C1 segment of cervical spinal cord (tissue), 14 donors: ENCODE measurements at regions not wholly inside any gene's neighbourhood (a gene's known extent, or its start where the extent isn't known, plus 50 kb on each side); places are given as distances from the start of the nearest gene placed in this dataset.

Experiments used
- DNase-seq, 14 donors: peaks; one replicate each; lab custom pipeline; 2025; lab: John Stamatoyannopoulos, UW

DNA sequence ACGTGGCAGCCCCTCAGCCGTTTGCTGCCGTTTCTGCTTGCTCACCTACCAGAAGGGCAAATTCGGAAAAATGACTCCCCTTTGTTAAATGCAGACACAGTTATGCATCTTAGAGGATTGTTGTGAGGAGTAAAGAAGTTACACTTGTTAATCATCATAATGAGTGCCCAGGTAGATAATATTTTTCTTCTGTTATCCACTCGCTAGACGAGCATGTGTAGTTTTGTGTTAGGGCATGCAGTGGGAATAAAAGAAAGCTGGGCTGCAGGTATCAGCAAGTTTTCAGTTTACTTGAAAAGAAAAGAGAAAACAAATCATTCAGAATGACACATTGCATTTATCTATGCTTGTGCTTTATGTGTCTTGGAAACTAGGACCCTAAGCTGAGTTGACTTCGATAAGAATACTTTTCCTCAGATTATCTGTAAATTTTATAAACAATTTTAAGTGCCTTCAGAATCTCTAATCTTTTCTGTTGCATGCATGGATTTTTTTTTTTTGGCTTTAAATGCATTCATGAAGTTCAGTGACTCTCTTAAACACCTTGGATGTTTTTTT is 365.3 kb downstream of the QKI start:
- no peak for DNase-seq

DNA sequence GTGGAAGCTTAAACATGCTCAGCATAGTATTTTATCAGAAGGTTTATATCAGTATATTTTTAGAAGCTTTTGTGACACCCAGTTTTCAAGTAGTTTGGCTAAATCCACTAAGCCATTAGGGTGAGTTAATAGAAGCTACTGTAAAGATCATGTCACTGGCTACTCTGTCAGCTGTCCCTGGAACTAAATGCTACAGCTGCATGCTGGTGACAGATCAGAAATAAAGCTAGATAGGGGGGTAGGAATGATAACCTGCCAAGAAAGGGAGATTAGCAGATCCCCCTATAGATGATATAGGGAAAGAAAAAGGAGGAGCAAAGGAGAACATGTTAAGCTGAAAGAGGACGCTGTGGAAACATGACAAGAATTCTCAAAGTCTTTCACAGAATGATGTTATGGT is 363.2 kb downstream of the QKI start:
- no peak for DNase-seq

DNA sequence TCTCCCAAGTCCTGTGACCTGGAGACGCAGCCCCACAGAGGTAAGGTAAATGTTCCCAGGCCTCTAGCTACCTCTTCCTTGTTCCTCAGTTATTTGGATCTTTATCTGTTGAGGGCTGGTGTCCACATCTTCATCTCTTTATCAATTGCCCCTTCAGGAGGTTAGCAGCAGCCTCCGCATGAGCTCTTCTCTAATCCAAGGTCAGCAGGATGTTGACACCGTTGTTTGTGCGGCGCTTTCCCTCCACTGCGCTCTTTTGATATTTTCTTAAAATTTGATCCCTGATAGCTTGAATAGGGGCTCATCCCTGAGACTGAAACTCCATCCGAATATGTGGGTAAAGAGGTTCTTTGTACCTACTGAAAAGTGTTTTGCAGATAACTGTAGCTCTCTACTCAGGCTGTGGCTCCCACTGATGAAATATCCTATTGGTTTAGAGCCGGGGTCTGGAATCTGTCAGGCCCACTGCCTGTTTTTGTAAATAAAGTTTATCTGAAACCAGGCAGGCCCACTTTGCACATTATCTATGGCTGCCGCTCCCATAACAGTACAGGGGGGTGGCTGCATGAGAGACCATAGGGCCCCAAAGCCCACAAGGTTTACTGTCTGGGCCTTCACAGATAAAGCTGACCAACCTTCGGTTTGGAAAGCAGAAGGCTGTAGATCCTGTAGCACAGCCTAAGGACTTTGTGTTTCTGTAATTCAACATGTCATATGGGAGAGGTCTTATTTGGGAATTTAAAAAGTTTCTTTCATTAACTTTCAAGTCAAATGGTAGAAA is 362.6 kb downstream of the QKI start:
- DNase-seq: no peak

DNA sequence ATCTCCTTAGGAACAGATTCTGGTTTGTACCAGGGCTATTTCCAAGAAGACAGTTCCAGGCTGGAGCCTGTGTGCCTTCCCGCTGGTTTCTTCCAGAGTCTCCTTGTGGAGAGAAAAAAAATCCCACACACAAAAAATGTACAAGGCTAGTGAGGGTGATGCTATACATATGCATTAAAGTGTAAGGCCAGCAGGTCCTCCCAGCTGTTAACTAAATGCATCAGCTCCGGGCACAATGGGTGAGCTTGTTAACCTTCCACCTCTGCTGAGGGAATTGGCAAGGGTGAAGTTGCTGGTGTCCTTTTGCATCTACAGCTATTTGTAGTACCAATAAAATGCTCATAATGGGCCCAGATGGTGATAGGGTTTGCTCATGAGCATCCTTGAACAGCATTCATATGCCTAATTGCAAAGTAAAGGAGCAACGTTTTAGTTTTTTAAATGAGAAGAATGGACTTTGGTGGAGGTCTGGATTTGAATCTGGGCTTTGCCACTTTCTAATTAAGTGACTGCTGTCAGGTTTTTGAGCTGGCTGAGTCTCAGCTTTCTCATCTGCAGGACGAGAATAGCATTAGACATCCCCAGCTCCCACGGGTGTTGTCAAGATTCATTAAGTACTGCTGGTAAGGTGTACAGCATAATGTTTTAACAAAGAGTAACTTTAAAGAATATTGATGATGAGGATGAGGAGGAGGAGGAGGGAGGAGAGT is 361.8 kb downstream of the QKI start:
- no peak for DNase-seq

DNA sequence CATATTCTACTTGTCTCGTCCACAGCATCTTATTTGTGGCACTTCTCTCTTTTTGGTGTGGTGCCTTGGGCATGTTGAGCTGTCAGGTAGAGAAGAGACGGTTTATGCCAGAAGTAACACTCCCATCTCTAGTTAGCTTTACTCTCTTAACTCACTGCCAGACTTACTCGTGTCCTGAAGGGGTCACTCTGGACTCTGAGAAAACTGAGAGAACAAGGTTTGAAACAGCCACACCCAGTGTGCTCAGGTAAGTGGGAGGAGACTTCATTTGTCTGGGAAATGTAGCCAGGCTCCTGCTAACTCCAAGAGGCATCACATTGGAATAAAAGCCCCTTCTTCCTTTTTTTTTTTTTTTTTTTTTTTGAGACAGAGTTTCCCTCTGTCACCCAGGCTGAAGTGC is 360.8 kb downstream of the QKI start:
- no peak for DNase-seq

DNA sequence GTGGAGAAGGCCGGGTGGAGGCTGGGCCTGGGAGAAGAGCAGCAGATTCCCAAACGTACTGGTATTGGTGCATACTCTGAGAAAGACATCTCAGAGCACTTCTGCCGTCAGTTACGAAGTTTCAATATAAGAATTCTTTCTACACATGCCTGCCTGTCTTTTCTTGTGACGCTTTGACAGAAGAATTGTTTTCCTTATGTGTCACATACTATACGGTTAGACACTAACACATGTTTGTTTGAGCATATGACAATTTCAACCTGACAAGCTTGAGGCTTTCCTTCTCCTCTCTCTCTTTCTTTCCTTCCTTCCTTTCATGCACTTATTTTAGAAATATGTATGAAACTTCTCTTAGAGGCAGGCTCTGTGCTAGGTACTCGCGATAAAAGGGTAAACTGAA is 360.0 kb downstream of the QKI start:
- DNase-seq: no peak

DNA sequence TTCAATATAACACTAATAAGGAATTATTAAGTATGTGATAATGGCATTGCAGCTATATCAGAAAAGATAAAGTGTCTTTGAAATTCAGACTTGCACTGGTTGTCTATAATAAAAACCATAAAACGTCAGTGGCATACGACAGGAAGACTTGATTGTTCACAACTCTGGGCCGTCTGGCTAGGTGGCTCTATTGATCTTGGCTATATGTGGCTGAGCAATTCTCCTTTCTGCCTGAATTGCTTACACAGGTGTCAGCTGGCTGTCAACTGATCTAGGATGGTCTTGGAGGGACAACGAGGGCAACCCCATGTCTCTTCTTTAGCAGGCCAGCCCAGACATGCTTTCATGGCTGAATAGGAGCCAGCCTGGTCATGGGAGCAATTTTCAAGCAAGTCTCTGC is 359.1 kb downstream of the QKI start:
- no peak for DNase-seq

DNA sequence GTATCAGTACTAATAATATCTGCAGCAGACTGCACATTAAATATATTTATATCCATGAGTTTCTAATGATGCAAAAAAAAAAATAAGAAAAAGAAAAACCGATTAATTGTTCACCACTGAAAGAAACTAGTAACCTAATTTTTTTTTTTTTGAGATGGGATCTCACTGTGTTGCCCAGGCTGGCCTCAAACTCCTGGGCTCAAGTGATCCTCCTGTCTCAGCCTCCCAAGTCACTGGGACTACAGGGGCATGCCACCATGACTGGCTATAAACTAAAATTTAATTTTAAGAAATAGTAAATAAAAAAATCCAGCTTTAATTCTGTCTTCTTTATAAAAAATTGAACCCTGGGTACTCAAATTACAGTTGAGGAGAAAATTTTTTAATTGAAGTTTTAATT is 358.2 kb downstream of the QKI start:
- DNase-seq: no peak

DNA sequence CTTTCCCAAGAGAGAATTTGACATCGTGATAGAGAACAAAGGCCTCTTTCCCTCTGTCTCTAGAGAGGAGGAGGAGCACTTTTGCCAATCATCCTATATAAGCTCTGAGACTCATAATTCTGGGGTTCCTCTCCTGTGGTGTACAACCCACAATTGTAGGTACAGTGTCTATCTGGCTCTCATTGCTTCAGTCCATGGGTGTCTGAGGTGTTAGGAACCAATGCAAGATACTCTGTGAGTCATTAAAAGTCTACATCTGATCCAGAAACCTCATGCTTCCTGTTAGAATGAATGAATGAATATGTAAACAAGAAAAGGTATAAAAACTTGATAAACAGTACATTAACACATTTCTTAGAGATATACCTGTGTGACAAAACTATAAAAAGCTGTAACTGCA is 356.7 kb downstream of the QKI start:
- DNase-seq: no peak

DNA sequence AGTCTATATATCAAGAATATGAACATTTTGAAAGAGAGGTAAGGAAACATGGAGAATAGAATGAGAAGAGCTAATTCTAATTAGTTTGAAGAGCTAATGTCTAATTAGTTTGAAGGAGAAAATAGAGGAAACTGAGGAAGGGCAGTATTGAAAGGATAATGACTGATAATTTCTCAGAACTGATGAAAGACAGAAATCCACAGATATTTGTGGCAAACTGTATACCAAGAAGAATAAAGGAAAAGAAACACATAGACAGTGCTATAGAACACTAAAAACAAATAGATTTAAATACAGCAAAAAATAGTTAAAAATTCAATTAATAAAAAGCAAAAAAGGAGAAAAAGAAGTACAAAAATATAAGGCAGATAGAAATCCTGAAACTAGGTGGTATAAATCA is 354.4 kb downstream of the QKI start:
- no peak for DNase-seq

DNA sequence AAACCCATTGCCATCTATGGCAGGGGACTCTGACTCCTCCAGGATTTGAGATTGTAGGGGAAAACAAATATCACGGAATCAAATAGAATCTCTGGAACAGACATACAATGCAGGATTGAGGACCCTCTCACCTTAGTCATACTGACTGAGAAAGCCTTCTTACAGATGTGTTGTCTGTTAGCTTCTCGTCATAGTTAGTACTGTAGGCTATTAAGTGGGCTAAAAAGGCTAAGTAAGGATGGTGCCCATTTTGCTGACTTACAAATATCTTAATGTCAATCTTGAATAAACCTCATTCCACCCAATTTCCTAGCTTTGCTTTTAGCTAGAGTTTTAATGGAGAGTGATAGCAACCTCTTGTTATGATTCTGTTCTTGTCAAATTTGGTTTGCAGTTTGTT is 352.4 kb downstream of the QKI start:
- no peak for DNase-seq

DNA sequence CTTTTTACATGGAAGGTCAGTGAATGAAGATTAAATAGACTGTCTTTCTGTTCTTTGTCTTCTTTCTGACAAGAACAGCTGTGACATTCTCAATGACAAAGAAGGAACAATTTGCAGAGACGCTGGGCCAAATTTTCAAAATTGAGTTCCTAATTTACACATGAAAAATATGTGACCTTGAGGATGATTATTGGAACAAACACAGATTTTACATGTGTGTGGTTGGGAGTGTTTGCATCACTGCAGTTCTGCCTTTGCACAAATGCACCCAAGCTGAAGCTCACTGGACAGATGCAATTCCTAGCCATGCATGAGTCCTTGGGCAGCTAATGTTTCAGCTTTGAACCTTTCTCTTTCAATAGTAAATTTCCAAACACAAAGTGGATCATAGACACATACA is 350.8 kb downstream of the QKI start:
- DNase-seq: no peak

DNA sequence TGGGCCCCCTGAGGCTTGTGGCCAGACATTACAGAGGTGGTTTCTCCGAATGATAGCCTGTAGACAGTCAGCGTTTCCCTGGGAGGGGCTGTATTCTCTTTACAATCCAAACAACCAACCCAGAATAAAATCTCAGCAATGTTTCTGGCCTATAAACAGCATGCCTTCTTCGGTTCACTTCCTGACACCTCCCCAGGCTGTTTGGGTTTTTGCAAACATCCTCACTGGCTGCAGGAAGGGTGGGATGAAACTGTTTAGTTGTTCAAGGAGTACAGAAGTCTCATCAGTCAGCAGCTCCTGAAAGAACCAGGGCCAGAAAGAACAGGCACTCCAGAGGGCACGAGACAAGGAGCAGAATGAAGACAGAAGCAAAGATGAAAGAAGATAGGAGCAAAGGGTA is 350.0 kb downstream of the QKI start:
- no peak for DNase-seq

DNA sequence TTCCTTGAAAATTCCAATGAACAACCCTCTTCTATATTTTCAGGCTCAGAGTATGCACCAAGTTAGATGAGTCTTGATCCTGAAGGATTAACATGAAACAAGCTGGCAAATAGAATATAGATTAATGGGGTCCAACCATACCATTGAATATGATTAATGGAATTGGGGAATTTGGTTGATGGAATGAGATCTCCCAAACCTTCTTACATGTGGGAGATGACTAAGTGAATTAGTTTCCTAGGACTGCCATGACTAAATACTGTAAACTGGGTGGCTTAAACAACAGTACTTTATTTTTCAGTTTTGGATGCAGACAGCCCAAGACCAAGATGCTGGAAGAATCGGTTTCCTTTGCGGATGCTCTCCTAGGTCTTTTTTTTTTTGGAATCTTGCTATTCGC is 347.0 kb downstream of the QKI start:
- no peak for DNase-seq

DNA sequence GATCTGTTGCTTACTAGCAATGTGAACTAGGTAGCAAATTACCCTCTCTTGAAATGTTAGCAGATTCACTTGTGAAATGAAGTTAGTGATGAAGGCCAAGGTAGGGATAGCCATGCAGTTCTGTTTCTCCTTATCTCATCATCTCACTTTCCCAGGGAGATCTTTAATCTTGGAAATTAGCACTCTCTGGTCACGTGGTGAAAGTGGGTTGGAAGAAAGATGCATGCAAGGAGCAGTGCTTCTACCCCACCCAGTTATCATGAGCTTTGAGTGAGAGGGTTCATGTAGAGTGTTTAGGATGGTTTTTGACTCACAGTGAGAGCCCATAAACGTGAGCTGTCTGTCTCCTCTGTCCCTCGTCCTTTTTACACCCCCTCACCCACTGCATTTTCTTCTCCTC is 346.3 kb downstream of the QKI start:
- DNase-seq: no peak

DNA sequence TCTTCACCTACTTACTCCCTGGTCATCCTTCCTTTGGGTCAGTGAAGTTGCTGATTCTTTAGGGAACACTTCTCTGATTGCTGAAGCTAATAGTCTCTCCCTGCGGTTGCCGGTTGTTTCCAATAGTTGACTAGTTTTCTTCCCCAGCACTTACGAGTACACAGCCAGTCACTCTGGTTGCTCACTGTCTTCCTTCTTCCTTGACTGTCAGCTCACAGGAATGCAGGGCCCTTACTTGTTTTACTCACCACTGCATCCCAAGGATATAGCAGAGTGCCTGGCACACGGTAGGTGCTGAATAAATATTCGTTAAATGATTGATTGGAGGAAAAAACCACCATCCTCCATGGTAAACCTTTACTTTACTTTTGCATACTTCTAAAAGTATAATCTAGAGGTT is 345.0 kb downstream of the QKI start:
- DNase-seq: no peak

DNA sequence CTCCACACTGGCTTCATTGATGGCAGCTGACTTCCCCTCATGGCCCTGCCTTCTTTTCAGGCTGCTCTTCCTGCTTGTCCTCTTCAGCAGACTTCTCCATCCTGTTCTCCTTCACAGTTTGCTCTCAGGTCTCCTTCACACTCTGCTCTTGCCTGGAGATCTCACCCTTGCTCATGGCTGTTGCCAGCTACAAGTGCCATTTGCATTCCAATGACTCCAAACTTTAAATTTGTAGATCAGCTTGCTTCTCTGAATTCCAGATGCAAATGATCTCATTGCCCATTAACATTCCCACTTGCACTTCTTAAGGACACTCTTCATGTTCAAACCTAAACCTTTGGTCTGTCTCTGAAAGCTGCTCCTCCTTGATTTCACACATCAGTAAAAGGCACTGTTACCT is 343.0 kb downstream of the QKI start:
- DNase-seq: no peak

DNA sequence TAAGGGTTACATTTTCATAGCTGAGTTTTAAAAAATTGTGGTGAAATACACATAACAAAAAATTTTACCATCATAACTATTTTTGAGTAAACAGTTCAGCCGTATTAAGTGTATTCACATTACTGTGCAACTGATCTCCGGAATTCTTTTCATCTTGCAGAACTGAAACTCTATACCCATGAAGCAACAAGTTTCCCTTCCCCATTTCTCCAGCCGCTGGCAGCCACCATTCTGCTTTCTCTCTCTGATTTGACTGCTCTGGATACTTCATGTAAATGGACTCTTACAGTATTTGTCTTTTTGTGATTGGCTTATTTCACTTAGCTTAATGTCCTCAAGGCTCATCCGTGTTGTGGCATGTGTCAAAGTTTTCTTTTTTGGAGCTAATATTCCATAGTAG is 341.6 kb downstream of the QKI start:
- peak in 1 of 14 donors; percentile 7 for DNase-seq

DNA sequence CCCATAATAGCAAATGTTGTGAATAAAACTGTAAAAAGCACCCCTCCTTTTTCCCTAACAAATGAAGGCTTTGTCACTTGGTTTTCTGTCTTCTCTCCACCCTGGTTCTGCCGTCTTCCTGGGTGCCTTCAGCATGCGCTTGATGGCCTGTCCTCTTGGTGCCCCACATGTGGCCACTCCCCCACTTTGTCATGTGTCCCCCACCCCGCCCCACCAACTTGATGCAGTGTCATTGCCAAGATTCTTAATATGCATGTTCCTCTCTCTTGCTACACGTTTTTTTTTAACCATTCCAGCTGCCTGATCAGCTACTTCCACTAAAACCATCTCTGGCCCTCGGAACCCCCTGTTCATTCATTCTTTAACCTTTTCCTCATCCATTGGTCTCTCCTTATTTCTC is 340.3 kb downstream of the QKI start:
- no peak for DNase-seq

DNA sequence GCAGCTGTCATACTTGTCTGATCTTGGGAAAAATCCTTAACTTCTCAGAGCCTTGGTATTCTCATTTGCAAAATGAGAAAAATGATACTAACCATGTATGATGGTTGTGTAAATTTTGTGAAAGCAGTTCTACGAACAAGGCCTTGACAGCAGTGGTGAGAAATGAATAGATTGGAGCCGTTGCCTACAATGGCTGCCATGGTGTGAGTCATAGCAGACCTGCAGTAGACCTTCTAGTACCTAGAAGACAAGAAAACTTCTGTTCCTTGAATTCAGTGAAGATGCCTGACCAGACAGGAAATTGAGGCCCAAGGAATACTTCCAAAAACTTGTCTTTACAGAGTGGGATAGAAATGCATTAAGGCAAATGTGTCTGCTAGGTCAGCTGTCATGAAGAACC is 338.9 kb downstream of the QKI start:
- no peak for DNase-seq

DNA sequence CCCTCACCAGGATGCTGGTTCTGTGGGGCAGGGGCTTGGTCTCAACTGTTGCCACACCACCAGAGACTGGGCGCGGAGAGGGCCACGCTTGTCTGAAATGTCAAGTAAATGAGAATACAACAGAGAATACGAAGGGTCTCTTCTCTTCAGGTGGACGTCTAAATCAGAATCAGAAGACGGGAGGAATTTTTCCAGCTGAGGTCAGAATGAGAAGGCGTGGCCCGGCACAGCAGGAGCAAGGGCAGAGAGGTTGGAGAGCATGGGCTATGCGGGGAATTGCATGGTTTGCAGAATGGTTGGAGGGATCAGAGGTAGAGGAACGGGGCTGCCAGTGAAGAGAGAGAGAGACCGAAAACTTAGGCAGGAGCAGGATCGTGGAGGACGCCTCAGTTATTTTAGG is 337.9 kb downstream of the QKI start:
- DNase-seq: no peak

DNA sequence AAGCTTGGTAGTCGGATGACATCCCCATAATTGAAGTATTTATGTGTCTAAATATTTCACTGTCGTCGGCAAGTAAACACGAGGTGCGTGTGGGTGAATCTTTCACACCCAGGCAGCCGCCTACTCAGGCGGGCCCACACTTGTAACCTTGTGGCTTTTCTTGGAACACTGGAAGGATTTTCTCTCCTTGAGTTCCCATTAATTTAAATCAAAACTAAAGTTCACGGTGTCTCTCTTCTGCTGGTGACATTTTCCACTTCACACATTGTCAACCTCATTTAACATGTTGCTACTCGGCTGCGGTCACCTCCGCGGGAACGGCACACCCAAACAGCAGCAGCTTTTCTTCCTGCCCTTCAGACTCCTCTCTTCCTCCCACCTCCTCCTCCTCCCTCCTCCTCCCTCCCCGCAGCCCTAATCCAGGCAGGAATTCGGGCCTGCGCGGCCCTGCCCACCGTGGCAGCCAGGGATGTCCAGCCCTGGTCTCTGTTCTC is 336.6 kb downstream of the QKI start:
- no peak for DNase-seq

DNA sequence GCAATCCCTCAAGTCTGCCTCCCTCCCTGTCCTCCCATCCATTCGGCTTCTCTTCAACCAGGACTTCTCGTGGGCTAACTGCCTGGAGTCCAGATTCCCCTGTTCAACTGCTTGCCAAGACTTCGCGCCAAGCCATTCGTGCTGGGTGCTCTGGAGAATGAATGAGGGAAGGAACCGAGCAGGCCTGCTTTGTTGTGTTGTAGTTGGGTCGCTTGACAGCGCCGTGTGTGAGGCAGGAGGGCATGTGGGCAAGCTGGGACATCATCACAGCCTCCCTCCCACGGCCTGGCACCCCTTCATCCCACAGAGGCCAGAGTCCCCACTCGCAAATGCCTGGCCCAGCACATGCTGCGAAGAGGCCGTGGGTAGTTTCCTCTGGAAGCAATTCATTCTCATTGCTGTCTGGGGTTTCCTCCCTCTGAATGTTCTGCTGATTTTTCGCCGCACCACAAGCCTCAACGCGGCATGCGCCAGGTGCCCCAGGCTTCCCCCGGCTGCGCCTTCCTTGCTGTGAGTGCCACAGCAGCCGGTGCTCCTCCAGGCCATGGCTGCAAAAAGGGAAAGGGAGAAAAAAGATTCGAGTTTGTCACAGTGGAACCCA is 336.0 kb downstream of the QKI start:
- peak in 4 of 14 donors; percentile 4 to 48 (median 28) for DNase-seq
